Smooth muscle cell (in vitro differentiated cells): ENCODE measurements at regions not wholly inside any gene's neighbourhood (a gene's known extent, or its start where the extent isn't known, plus 50 kb on each side); places are given as distances from the start of the nearest gene placed in this dataset.

Source experiments
- DNase-seq: peaks from one replicate; lab custom pipeline; 2025; ENCODE audit not compliant: unreplicated experiment; lab: John Stamatoyannopoulos, UW
- H2AFZ ChIP-seq: fragments of 200-600 bp; sonication (generic); 2 replicates; pipeline ENCODE4 v1.6.0; 2016; ENCODE audit warnings: antibody characterized with exemption, low read depth, mild to moderate bottlenecking
- H3F3A ChIP-seq: fragments of 200-600 bp; sonication (generic); 2 replicates; pipeline ENCODE4 v1.6.0; 2017; ENCODE audit warnings: antibody characterized with exemption, low read depth
- H3K27ac ChIP-seq: fragments of 200-600 bp; sonication (generic); 2 replicates; pipeline ENCODE4 v1.5.1; 2016; ENCODE audit warnings: low read depth, mild to moderate bottlenecking
- H3K27me3 ChIP-seq: fragments of 200-600 bp; sonication (generic); 2 replicates; pipeline ENCODE4 v1.6.1; 2016; ENCODE audit warnings: low read depth, mild to moderate bottlenecking
- H3K36me3 ChIP-seq: fragments of 200-600 bp; sonication (generic); 2 replicates; pipeline ENCODE4 v1.5.1; 2016; ENCODE audit warnings: low read depth
- H3K4me1 ChIP-seq: fragments of 200-600 bp; sonication (generic); 2 replicates; pipeline ENCODE4 v1.5.1; 2016; ENCODE audit warnings: low read depth
- H3K4me2 ChIP-seq: fragments of 200-600 bp; sonication (generic); 2 replicates; pipeline ENCODE4 v1.6.0; 2016; ENCODE audit warnings: mild to moderate bottlenecking
- H3K4me3 ChIP-seq: fragments of 200-600 bp; sonication (generic); 2 replicates; pipeline ENCODE4 v1.5.1; 2016; ENCODE audit warnings: mild to moderate bottlenecking
- H3K79me2 ChIP-seq: fragments of 200-600 bp; sonication (generic); 2 replicates; pipeline ENCODE4 v1.6.0; 2016; ENCODE audit warnings: low read depth, mild to moderate bottlenecking
- H3K9ac ChIP-seq: fragments of 200-600 bp; sonication (generic); 2 replicates; pipeline ENCODE4 v1.6.0; 2016; ENCODE audit warnings: low read depth
- H3K9me3 ChIP-seq: fragments of 200-600 bp; sonication (generic); replicated peaks from 2 replicates; pipeline ENCODE4 v1.5.1; 2016; ENCODE audit warnings: low read depth
- H4K20me1 ChIP-seq: fragments of 200-600 bp; sonication (generic); 2 replicates; pipeline ENCODE4 v1.6.0; 2016; ENCODE audit warnings: low read depth
- WGBS: methylation state at CpG from one replicate; pipeline ENCODE4 v1.1.7; 2016; ENCODE audit warnings: low lambda C conversion rate; 5-methylcytosine and 5-hydroxymethylcytosine counted together
- TF ChIP-seq, protein P1 (sequence below): fragments of 200-600 bp; sonication (generic); IDR thresholded peaks from 2 replicates; pipeline ENCODE4 v1.5.1; 2017; ENCODE audit warnings: borderline replicate concordance, mild to moderate bottlenecking, antibody characterized with exemption; ENCODE audit not compliant: insufficient read depth, poor library complexity, severe bottlenecking

DNA sequence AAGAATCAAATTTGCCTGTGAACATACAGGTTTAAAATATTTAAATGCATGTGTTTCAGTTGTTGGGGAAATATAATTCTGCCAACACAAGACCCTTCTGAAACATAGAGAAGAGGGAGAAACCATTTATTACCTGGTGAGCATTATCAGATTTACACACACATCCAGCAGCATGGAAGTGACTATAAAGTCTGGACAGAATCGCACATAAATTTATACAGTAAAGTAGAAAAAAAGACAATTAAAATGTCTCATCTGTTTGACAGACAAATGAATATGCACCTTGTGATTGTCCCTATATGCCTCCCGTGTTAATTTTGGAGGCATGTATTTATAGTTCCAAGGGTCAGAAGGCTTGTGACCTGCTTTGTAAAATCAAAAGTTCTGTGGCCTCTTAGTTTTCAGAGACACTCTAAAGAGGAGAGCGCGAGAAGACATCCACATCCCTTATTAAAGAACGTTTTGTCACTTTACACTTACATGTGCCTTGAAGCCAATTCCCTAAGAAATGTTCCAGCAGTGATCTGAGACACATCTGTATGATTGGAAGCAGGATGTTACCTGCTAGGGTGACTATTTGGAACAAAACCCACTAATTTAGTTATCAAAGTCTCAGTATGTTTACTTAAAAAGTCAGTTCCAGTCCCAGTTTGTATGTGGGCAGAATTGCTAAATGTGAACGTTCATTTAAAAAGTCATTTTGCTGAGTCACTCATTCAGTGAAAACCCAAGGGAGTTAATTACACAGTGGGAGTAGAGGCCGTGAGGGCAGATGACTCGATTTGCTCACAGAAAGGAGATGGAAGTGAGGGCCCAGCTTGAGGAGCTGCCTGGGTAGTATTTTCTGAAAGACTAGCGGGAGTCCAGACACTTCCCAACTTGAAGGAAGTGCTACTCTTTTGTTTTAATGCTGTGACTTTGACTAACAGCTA, 527.6 kb upstream of the MEX3C start:
- H3K36me3 ChIP-seq: no peaks in the 10 kb centered on the region
- H3K9me3 ChIP-seq: no peaks in the 10 kb centered on the region
- no peaks in the 10 kb centered on the region for H3K79me2 ChIP-seq
- H2AFZ ChIP-seq: peak overlapping the region; percentile 35
- peak overlapping the region; percentile 1 for H3K4me2 ChIP-seq
- H3K4me3 ChIP-seq: no peak overlapping the region
- no peaks in the 10 kb centered on the region for H3K27me3 ChIP-seq
- TF ChIP-seq, protein P1, sequence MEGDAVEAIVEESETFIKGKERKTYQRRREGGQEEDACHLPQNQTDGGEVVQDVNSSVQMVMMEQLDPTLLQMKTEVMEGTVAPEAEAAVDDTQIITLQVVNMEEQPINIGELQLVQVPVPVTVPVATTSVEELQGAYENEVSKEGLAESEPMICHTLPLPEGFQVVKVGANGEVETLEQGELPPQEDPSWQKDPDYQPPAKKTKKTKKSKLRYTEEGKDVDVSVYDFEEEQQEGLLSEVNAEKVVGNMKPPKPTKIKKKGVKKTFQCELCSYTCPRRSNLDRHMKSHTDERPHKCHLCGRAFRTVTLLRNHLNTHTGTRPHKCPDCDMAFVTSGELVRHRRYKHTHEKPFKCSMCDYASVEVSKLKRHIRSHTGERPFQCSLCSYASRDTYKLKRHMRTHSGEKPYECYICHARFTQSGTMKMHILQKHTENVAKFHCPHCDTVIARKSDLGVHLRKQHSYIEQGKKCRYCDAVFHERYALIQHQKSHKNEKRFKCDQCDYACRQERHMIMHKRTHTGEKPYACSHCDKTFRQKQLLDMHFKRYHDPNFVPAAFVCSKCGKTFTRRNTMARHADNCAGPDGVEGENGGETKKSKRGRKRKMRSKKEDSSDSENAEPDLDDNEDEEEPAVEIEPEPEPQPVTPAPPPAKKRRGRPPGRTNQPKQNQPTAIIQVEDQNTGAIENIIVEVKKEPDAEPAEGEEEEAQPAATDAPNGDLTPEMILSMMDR: no peak
- H3F3A ChIP-seq: no peaks in the 10 kb centered on the region
- no peak overlapping the region for H3K9ac ChIP-seq
- H3K27ac ChIP-seq: peak overlapping the region; percentile 24
- 54% methylated on average over 9 of the region's 9 CpGs for WGBS
- DNase-seq: no peak
- H3K4me1 ChIP-seq: no peaks in the 10 kb centered on the region
- no peaks in the 10 kb centered on the region for H4K20me1 ChIP-seq

DNA sequence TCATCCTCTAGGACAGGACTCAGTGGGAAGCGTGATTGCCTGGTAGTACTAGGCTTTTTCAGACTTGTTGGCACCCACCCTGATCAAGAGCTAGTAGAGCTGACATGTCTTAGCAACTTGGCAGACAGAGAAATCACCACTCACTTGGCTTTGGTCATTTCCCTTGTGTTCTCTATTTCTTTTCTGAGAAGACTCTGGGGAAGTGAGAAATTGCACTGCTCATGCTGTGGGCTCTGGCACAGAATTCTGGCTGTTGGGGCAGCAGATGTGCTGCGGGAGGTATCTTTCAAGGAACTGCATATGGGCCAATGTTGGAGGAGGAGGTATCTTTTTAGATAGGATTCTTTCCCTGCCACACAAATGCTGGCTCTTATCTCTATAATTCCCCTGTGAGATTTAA, 529.1 kb upstream of the MEX3C start:
- Histone ChIP-seq H2AFZ (no peak overlapping the region), H3K9ac (no peak overlapping the region), H3K27ac (no peak overlapping the region), H3F3A (no peaks in the 10 kb centered on the region), H3K36me3 (no peaks in the 10 kb centered on the region), H4K20me1 (no peaks in the 10 kb centered on the region), H3K4me3 (no peak overlapping the region), H3K4me2 (no peak overlapping the region), H3K4me1 (no peaks in the 10 kb centered on the region), H3K27me3 (no peaks in the 10 kb centered on the region), H3K9me3 (no peaks in the 10 kb centered on the region), H3K79me2 (no peaks in the 10 kb centered on the region)
- DNase-seq: no peak
- 94% methylated on average over 2 of the region's 2 CpGs for WGBS
- TF ChIP-seq, protein P1: no peak

- no peak for DNase-seq
- Histone ChIP-seq H4K20me1 (no peaks in the 10 kb centered on the region), H3K9me3 (no peaks in the 10 kb centered on the region), H3K27me3 (no peaks in the 10 kb centered on the region), H3K9ac (no peak overlapping the region), H3K4me3 (no peak overlapping the region), H3K27ac (no peak overlapping the region), H3K36me3 (no peaks in the 10 kb centered on the region), H3F3A (no peaks in the 10 kb centered on the region), H3K4me2 (no peak overlapping the region), H3K4me1 (no peaks in the 10 kb centered on the region), H3K79me2 (no peaks in the 10 kb centered on the region), H2AFZ (no peak overlapping the region)
- TF ChIP-seq, protein P1: no peak
Observed at GRCh38 chr18:51727780-51728179, 530.3 kb upstream of the MEX3C start.

- Histone ChIP-seq H3K9me3 (no peaks in the 10 kb centered on the region), H3K36me3 (no peaks in the 10 kb centered on the region), H3K27me3 (no peaks in the 10 kb centered on the region), H3K4me3 (no peak overlapping the region), H2AFZ (no peak overlapping the region), H4K20me1 (no peaks in the 10 kb centered on the region), H3F3A (no peaks in the 10 kb centered on the region), H3K4me1 (no peaks in the 10 kb centered on the region), H3K79me2 (no peaks in the 10 kb centered on the region), H3K27ac (no peak overlapping the region), H3K4me2 (no peak overlapping the region), H3K9ac (no peak overlapping the region)
- WGBS: 82% methylated on average over 4 of the region's 4 CpGs
- no peak for DNase-seq
- TF ChIP-seq, protein P1: no peak
Observed at GRCh38 chr18:51731070-51731469, 533.6 kb upstream of the MEX3C start.
